Stimulated activated CD4-positive, alpha-beta T cell treated with anti-CD3 and anti-CD28 coated beads, Interleukin-2, amount 100 ng/mL, for 48 hours (primary cell): ENCODE measurements at regions not wholly inside any gene's neighbourhood (a gene's known extent, or its start where the extent isn't known, plus 50 kb on each side); places are given as distances from the start of the nearest gene placed in this dataset.
"Not testable (repeated sequence)": the region's sequence is repeated elsewhere in the genome, so short reads cannot be mapped to it uniquely, and the experiment has no call there.

Source experiments
- DNase-seq, 2 donors: peaks; one replicate each; pipeline ENCODE4 v3.0.0-alpha.2; 2020

- DNase-seq, result not testable (repeated sequence)
Observed at GRCh38 chr2:192958615-192959014, 763.9 kb upstream of the TMEFF2 start.

DNA sequence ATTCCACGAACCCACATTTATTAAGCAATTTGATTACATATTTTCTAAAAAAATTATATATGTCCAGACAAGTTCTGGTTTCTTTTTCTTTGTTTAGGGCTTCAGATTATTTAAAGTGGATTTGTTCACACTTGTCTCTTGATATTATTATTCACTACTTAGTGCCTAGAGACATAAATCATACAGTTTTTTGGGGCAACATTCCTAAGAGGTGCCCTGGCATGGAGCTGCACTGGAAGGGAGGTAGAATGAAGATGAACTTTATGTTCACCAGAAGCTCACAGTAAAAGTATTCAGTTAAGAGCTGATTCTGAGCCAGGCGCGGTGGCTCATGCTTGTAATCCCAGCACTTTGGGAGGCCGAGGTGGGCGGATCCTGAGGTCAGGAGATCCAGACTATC, 762.7 kb upstream of the TMEFF2 start:
- DNase-seq, result no peak

DNA sequence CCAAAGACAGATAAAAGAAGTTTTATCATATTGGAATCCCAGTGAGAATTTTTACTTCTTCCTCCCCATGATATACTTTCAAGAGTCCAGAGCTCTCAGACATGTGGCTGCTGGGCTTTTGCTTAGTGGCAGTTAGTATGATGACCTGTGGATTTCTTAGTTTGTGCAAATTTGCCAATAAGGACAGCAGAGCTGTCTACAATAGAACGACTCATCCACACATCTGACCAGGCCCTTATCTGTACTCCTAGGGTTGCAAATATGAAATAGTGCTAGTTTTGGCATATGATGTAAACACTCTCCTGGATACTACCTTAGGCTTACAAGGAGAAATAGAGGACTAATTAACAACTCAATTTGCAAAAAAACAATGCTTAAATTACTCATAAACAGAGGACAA, 758.4 kb upstream of the TMEFF2 start:
- DNase-seq, result no peak

GRCh38 chr2:192952245-192952644, 757.5 kb upstream of the TMEFF2 start:
- no peak for DNase-seq

DNA sequence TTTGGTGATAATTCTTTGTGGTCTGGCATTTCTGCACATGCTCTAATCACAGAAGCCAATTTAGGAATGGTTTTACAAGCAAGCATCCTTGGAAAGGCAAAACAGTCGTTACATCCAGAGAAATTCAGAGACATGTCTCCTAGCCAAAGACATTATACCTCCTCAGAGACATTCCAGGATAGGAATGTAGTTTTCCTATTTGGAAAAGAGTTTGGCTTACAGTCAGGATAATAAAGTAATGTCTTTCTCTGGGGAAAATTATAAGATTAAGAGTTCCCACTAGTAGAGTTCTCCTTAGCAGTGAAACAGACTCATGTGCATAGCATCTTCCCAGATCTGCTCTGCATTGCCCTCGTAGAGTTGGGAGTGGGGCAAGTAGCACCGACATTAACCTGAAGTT, 753.6 kb upstream of the TMEFF2 start:
- DNase-seq, result no peak

- DNase-seq, result no peak
Observed at GRCh38 chr2:192947352-192947751, 752.6 kb upstream of the TMEFF2 start.

DNA sequence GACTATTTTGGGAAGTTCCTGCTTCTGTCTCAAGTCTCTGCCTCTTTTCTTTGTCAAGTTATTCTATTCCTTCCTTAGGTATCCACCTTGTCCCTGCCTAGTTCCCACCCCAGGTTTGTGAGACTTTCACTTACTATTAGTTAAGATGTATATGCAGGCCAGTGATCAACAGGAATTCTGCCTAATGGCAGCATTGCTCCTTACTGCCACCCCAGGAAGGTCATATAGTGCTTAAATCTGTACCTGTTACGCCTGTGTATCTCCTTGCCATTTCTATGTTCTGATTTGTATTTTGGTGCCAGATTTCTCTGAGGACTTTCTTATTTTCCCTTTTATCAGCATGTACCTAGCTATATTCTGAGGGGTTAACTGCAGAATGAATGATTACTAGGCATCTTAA, 746.0 kb upstream of the TMEFF2 start:
- no peak for DNase-seq

DNA sequence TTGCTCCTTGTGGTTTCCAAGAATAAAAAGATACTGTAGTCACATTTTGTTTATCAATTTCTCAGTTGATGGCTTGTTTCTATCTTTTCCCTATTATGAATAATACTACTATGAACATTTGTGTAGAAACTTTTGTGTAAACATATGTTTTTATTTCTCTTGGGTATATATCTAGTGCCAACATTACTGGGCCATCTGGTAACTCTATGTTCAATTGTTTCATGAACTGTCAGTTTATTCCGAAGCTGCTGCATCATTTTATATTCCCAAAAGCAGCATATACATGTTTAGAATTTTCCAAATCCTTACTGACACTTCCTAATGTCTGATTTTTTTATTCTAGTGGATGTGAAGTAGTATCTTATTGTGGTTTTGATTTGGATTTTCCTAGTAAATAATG, 737.6 kb upstream of the TMEFF2 start:
- DNase-seq, result no peak

- DNase-seq, result not testable (repeated sequence)
Observed at GRCh38 chr2:192921631-192922030, 726.9 kb upstream of the TMEFF2 start.

DNA sequence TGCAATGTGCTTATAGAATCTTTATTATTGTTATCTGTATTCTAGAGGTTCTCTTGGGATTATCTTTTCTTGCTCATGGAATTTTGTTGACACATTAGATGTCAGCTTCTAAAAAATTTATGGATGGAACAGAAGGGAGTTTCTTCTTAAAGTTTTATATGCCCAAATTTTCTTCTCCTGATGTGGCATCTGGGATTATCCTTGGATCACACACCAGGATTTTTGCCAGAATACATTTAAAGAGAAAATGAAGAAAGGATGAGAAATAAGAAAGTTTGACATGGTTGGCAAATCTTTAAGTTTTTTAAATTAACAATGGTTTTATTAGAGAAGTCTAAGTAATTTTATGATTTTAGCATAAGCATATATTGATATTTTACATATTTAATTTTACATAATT, 706.7 kb upstream of the TMEFF2 start:
- no peak for DNase-seq

- no peak for DNase-seq
Observed at GRCh38 chr2:192899466-192899865, 704.7 kb upstream of the TMEFF2 start.

GRCh38 chr2:192893976-192894375, 699.2 kb upstream of the TMEFF2 start:
- not testable (repeated sequence) for DNase-seq

DNA sequence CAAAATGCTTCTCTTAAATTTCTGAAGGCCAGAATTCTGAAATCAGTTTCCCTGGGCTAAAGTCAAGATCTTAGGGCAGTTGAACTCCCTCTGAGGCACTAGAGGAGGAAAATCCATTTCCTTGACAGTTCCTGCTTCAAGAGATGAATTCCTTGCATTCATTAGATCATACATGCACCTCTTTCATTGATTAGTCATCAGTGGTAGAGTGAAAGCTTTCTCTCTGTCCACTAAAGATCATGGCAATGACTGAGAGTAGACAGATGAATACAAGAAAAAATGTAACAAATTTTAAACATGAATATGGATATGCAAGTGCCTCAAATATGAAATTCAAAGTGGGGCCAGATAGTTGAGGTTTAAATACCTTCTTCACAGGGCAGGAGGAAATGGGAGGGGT, 693.4 kb upstream of the TMEFF2 start:
- DNase-seq, result no peak

DNA sequence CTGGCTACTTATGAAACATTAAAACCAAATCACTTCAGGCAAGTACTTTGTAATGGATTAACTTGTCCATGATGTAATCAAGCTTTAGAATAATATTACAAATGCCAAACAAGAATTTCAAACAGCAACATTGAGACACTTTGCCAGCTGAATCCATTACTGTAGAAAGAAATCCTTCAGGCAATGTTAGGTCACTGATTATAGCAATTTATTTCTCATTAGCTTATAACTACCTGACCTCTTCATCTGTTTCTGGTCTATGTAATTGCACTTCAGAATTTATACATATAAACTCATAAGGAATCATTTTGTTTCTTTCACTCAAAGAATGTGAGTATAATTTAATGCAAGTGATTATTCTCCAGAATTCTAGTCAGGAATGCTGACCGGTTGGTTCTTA, 692.6 kb upstream of the TMEFF2 start:
- no peak for DNase-seq

DNA sequence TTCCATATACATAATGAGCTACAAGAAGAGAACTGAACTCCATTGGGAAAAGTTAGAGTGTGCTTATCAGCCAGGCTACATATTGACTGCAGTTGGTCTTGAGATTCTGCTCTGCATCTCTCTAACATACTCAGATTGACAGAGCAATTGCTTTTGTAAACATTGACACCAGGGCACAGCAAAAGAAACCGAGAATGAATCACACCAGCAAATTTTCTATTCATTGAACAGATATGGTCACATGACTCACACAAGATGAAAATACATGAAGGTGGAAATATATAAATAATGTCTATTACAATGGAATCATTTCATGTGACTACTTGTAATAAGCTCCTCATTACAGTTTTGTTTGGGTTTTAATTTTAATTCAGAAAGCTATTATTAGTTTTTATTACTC, 691.9 kb upstream of the TMEFF2 start:
- DNase-seq, result no peak

GRCh38 chr2:192885569-192886160, 690.9 kb upstream of the TMEFF2 start:
- no peak for DNase-seq

GRCh38 chr2:192877159-192877558, 682.4 kb upstream of the TMEFF2 start:
- no peak for DNase-seq

DNA sequence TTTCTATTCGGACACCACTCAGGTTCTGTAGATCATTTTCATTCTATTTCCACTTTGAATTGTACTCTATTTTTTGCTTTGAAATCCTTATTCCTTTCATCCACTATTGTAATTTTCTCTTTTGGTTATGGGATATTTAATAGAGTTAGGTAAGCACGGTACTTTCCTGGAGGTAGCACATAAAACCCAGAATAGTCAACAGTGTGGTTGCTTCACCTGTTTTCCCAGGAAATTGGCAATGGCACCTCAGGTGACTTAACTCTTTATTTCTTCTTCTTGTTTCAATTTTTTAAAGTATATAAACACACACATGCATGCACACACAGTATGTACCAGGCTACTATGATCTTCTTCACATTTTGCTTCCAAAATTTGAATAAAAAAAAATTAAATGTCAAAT, 682.0 kb upstream of the TMEFF2 start:
- DNase-seq, result no peak

DNA sequence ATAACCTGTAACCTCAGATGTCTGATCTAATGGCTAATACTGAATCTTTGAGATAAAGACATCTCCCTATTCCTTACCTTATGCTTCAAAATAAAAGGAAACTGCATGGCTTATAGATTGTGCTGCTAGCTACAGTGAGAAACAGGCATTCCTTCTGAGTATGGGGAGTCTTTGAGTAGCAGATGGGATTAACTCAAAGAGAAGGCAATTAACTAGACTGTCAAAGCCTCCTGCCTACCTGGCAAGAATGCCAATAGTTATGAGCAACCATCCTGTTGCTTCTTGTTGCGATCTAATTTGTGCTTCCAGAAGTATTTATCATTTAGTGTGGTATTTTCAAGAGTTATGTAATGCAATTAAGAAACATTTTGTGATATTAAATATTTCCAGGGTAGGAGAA, 660.0 kb upstream of the TMEFF2 start:
- no peak for DNase-seq

DNA sequence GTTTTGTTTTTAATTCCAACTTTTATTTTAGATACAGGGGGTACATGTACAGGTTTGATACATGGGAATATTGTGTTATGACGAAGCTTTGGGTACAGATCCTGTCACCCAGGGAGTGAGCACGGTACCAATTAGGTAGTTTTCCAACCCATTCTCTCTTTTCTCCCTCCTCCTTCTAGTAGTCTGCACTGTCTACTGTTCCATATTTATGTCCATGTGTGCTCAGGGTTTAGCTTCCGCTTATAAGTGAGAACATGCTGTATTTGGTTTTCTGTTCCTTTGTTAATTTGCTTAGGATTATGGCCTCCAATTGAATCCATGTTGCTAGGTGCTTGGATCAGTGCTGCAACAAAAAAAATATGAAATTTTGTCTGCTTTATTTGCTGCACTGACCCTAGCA, 659.3 kb upstream of the TMEFF2 start:
- DNase-seq, result no peak

GRCh38 chr2:192828947-192829346, 634.2 kb upstream of the TMEFF2 start:
- DNase-seq, result no peak

DNA sequence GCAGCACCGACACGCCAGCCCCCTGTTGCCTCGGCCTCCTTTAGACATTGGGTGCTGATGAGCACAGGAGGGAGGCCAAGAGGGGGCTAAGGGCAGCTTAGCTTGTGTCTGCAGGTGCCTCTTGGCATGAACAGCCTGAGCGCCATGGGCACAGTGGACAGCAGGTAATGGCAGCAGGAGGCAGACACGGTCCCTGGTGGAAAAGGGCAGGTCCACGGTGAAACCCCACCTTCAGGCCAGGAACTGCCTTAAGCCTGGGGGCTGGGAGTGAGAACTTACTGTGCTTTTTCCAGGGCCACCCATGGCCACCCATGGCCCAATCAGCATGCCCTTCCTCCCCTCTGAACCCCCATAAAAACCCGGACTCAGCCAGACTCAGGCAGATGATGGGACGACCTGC, 633.4 kb upstream of the TMEFF2 start:
- DNase-seq, result no peak

- no peak for DNase-seq
Observed at GRCh38 chr2:192827735-192828134, 633.0 kb upstream of the TMEFF2 start.

DNA sequence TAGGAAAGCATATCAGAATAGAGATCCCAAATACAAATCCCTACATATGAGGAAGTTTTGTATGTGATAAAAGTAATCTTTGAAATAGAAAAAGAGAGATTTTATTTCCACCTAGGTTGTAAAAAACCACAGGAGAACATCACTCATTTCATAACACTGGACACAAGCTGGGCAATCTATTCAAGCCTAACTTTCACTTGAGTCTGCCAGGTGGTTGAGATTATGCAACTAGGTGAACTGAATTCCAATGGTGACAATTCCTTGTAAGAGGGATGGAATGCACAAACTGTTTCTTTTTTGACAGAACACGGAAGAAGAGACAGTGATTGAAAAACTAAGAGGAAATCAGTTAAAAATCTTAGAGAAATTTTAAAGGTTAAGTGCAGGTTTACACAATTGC, 619.6 kb upstream of the TMEFF2 start:
- DNase-seq, result no peak

- no peak for DNase-seq
Observed at GRCh38 chr2:192813341-192813740, 618.6 kb upstream of the TMEFF2 start.

- DNase-seq, result no peak
Observed at GRCh38 chr2:192809173-192809572, 614.4 kb upstream of the TMEFF2 start.
